K562 (cell line): ENCODE measurements at regions not wholly inside any gene's neighbourhood (a gene's known extent, or its start where the extent isn't known, plus 50 kb on each side); places are given as distances from the start of the nearest gene placed in this dataset.
A peak's percentile ranks its signal among the peaks of the same experiment; 100 is the strongest.

Experiments used
- RCOR1 ChIP-seq, 2 experiments: IDR thresholded peaks; 2 replicates each; pipeline ENCODE4 v1.6.1; 2012; ENCODE audit warnings: low read depth in 2 of 2, low read length in 2 of 2, borderline replicate concordance in 1 of 2, improper control_type of control experiment in 1 of 2
- TCF3 ChIP-seq: sonication (generic); formaldehyde crosslinking; IDR thresholded peaks from 2 replicates; pipeline ENCODE4 v1.4.0; 2020; ENCODE audit warnings: mild to moderate bottlenecking, missing genetic modification reagents
- ZNF140 ChIP-seq: fragments of 250-450 bp; sonication (Bioruptor Pico); IDR thresholded peaks from 2 replicates; pipeline ENCODE4 v1.8.0; 2021; ENCODE audit warnings: moderate library complexity, mild to moderate bottlenecking, inconsistent platforms
- ZNF232 ChIP-seq: sonication (generic); formaldehyde crosslinking; IDR thresholded peaks from 2 replicates; pipeline ENCODE4 v1.8.0; 2022; ENCODE audit warnings: mild to moderate bottlenecking, missing genetic modification reagents
- TF ChIP-seq, protein P1 (sequence below), 2 experiments: IDR thresholded peaks in 1 of 2; conservative IDR thresholded peaks in 1 of 2; 2 replicates each; pipeline ENCODE4 v1.6.1; 2016; ENCODE audit warnings: low read depth in 2 of 2, mild to moderate bottlenecking in 1 of 2, missing compliant biosample characterization in 1 of 2, missing genetic modification characterization in 1 of 2, moderate library complexity in 1 of 2

DNA sequence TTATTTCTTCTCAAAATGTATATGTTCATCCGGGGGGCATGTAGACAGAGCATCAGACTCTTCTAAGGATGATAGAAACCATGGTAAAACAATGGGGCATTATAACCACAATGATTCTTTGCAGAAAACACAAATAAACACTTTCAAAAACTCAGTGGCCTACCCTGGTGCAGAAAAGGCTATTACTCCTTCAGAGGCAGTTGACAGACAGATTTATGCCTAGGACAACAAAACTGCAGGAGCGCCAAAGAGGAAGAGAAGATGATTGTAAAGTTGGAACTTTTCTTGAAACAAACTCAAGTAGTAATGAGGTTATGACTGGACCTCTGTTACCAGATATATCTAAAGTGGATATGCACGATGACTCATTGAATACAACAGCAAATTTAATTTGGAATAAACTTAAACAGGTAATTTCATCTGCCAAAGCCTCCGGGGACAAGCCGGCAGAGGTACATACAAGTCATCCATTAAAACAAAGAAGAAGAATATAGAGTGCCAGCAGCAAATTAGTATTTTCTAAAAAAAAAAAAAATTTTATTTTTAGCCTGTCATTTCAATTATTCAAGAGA lies 1068.4 kb upstream of the INTU start (continued):
- TF ChIP-seq RCOR1 (IDR thresholded peaks at IDR 0.05; ENCODE audit: borderline replicate concordance in 1 of 2, low read depth in 2 of 2, low read length in 2 of 2) (no peak), ZNF232 (CRISPR knock-in tag) (no peak), TCF3 (no peak), ZNF140 (CRISPR knock-in tag) (no peak)
- TF ChIP-seq, protein P1, sequence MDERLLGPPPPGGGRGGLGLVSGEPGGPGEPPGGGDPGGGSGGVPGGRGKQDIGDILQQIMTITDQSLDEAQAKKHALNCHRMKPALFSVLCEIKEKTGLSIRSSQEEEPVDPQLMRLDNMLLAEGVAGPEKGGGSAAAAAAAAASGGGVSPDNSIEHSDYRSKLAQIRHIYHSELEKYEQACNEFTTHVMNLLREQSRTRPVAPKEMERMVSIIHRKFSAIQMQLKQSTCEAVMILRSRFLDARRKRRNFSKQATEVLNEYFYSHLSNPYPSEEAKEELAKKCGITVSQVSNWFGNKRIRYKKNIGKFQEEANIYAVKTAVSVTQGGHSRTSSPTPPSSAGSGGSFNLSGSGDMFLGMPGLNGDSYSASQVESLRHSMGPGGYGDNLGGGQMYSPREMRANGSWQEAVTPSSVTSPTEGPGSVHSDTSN (CRISPR knock-in tag; IDR thresholded peaks at IDR 0.05; ENCODE audit: low read depth), result no peak
- TF ChIP-seq, protein P1 (tag; conservative IDR thresholded peaks at IDR 0.05; ENCODE audit: low read depth), result peak; percentile 64
- TF ChIP-seq, all 486 proteins: peak for 4
